ENCODE measurements at regions not wholly inside any gene's neighbourhood (a gene's known extent, or its start where the extent isn't known, plus 50 kb on each side); places are given as distances from the start of the nearest gene placed in this dataset.

- H3K27ac ChIP-seq (ENCODE audit: low read depth in 1 of 2, low read length in 2 of 2) = no peak overlapping the region
- no peaks in the 10 kb centered on the region for H3K36me3 ChIP-seq (ENCODE audit: control insufficient read depth in 4 of 4, insufficient read depth in 3 of 4, low read depth in 1 of 4, low read length in 3 of 4)
- no peaks in the 10 kb centered on the region for H3K27me3 ChIP-seq (ENCODE audit: control insufficient read depth in 4 of 4, insufficient read depth in 4 of 4, low read length in 3 of 4)
- no peak overlapping the region for H3K9ac ChIP-seq (ENCODE audit: low read depth in 1 of 2, low read length in 2 of 2)
- no peaks in the 10 kb centered on the region for H3K9me3 ChIP-seq (ENCODE audit: control insufficient read depth in 4 of 4, low read length in 3 of 4)
- peaks cover 0 to 5% (median 2%) of the 10 kb centered on the region in 4 donors for H3K4me1 ChIP-seq (ENCODE audit: control insufficient read depth in 4 of 4, insufficient read depth in 4 of 4, low read length in 3 of 4)
- no peak overlapping the region for H3K4me3 ChIP-seq (ENCODE audit: low read depth in 1 of 3, low read length in 3 of 3)
- TF ChIP-seq, protein P1, sequence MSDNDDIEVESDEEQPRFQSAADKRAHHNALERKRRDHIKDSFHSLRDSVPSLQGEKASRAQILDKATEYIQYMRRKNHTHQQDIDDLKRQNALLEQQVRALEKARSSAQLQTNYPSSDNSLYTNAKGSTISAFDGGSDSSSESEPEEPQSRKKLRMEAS (IDR thresholded peaks at IDR 0.05) = no peak
- TF ChIP-seq FOXA2 (IDR thresholded peaks at IDR 0.05) (no peak), YY1 (IDR thresholded peaks at IDR 0.05) (no peak), SP1 (IDR thresholded peaks at IDR 0.05) (no peak), HNF4A (conservative IDR thresholded peaks at IDR 0.05) (no peak), HNF4G (IDR thresholded peaks at IDR 0.05) (no peak), NR2F2 (IDR thresholded peaks at IDR 0.05) (no peak), REST (IDR thresholded peaks at IDR 0.05) (no peak), TAF1 (conservative IDR thresholded peaks at IDR 0.05) (no peak), GABPA (IDR thresholded peaks at IDR 0.05 in 1 of 2, conservative IDR thresholded peaks at IDR 0.05 in 1 of 2) (no peak), FOXA1 (IDR thresholded peaks at IDR 0.05) (no peak), CTCF (IDR thresholded peaks at IDR 0.05; ENCODE audit: low read depth, low read length, missing input control) (no peak), RAD21 (IDR thresholded peaks at IDR 0.05) (no peak)
- TF ChIP-seq, protein P2, sequence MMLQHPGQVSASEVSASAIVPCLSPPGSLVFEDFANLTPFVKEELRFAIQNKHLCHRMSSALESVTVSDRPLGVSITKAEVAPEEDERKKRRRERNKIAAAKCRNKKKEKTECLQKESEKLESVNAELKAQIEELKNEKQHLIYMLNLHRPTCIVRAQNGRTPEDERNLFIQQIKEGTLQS (IDR thresholded peaks at IDR 0.05) = no peak
- TF ChIP-seq, protein P3, sequence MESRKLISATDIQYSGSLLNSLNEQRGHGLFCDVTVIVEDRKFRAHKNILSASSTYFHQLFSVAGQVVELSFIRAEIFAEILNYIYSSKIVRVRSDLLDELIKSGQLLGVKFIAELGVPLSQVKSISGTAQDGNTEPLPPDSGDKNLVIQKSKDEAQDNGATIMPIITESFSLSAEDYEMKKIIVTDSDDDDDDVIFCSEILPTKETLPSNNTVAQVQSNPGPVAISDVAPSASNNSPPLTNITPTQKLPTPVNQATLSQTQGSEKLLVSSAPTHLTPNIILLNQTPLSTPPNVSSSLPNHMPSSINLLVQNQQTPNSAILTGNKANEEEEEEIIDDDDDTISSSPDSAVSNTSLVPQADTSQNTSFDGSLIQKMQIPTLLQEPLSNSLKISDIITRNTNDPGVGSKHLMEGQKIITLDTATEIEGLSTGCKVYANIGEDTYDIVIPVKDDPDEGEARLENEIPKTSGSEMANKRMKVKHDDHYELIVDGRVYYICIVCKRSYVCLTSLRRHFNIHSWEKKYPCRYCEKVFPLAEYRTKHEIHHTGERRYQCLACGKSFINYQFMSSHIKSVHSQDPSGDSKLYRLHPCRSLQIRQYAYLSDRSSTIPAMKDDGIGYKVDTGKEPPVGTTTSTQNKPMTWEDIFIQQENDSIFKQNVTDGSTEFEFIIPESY (IDR thresholded peaks at IDR 0.05) = no peak
- WGBS = 80% methylated on average over 5 of the region's 5 CpGs
- DNase-seq (ENCODE audit: low spot score) = no peak
Measured at GRCh38 chr2:226155093-226155875, 644.3 kb downstream of the IRS1 start.

All from liver (tissue), 8 donors.